Activated CD8-positive, alpha-beta T cell treated with anti-CD3 and anti-CD28 coated beads for 36 hours (primary cell): ENCODE measurements at regions not wholly inside any gene's neighbourhood (a gene's known extent, or its start where the extent isn't known, plus 50 kb on each side); places are given as distances from the start of the nearest gene placed in this dataset.

Source experiments
- ATAC-seq: fragments of 200-7000 bp; cut with Tn5 transposase; one replicate; pipeline ENCODE4 v1.10.0; 2021; ENCODE audit warnings: mild to moderate bottlenecking, moderate library complexity
- CTCF ChIA-PET: fragments of 350-600 bp; sonication (Branson Sonifier 250); formaldehyde crosslinking; loops from one replicate; lab custom pipeline; 2021; ENCODE audit warnings: antibody characterized with exemption; lab: Charles Lee
- POLR2A ChIA-PET: fragments of 350-600 bp; sonication (Branson Sonifier 250); formaldehyde crosslinking; loops from one replicate; lab custom pipeline; 2021; ENCODE audit warnings: antibody characterized with exemption; lab: Charles Lee
- DNase-seq: peaks from one replicate; pipeline ENCODE4 v3.0.0-alpha.2; 2020
- H3K27ac Mint-ChIP-seq: one replicate; pipeline ENCODE4 v1.8.0; 2021; ENCODE audit warnings: mild to moderate bottlenecking, mixed read lengths
- H3K27me3 Mint-ChIP-seq: one replicate; pipeline ENCODE4 v1.8.0; 2021; ENCODE audit warnings: mixed read lengths
- H3K36me3 Mint-ChIP-seq: one replicate; pipeline ENCODE4 v1.8.0; 2021; ENCODE audit warnings: low read depth, mixed read lengths
- H3K4me1 Mint-ChIP-seq: one replicate; pipeline ENCODE4 v1.8.0; 2021; ENCODE audit warnings: low read depth, mixed read lengths
- H3K4me3 Mint-ChIP-seq: one replicate; pipeline ENCODE4 v1.8.0; 2021; ENCODE audit warnings: mild to moderate bottlenecking, moderate library complexity, mixed read lengths
- H3K9me3 Mint-ChIP-seq: one replicate; pipeline ENCODE4 v1.8.0; 2021; ENCODE audit warnings: mixed read lengths
- CTCF ChIP-seq: fragments of 200-600 bp; IDR thresholded peaks from one replicate; pipeline ENCODE4 v1.8.0; 2022; ENCODE audit warnings: antibody characterized with exemption, mild to moderate bottlenecking
- intact Hi-C: fragments of 100-400 bp; cut with micrococcal nuclease; formaldehyde crosslinking; loops from one replicate; pipeline ENCODE4 v1.10.0; 2022

GRCh38 chr16:86959091-86959651 lies 358.0 kb downstream of the C16orf95 start:
- H3K27ac Mint-ChIP-seq, result no peak overlapping the region
- no peaks in the 10 kb centered on the region for H3K36me3 Mint-ChIP-seq
- no peak for TF ChIP-seq CTCF
- peaks cover 16% of the 10 kb centered on the region for H3K27me3 Mint-ChIP-seq
- no peak for DNase-seq
- no peaks in the 10 kb centered on the region for H3K9me3 Mint-ChIP-seq
- no peak for ATAC-seq
- POLR2A ChIA-PET, result no interaction called here
- CTCF ChIA-PET, result no interaction called here
- intact Hi-C loops, result no loop called here
- H3K4me1 Mint-ChIP-seq, result peaks cover 3% of the 10 kb centered on the region
- H3K4me3 Mint-ChIP-seq, result no peak overlapping the region

GRCh38 chr16:86959729-86960128 lies 357.5 kb downstream of the C16orf95 start:
- H3K27ac Mint-ChIP-seq, result no peak overlapping the region
- no peaks in the 10 kb centered on the region for H3K9me3 Mint-ChIP-seq
- TF ChIP-seq CTCF, result no peak
- DNase-seq (no peak), ATAC-seq (no peak)
- peaks cover 3% of the 10 kb centered on the region for H3K4me1 Mint-ChIP-seq
- H3K36me3 Mint-ChIP-seq, result no peaks in the 10 kb centered on the region
- intact Hi-C loops, result no loop called here
- POLR2A ChIA-PET, result no interaction called here
- peaks cover 16% of the 10 kb centered on the region for H3K27me3 Mint-ChIP-seq
- CTCF ChIA-PET, result no interaction called here
- H3K4me3 Mint-ChIP-seq, result no peak overlapping the region

- DNase-seq, result no peak
- CTCF ChIA-PET, result no interaction called here
Observed at GRCh38 chr16:86960266-86960665, 356.9 kb downstream of the C16orf95 start.

GRCh38 chr16:86961171-86961601 lies 356.0 kb downstream of the C16orf95 start:
- no peak for ATAC-seq
- no peaks in the 10 kb centered on the region for H3K9me3 Mint-ChIP-seq
- no peak for DNase-seq
- no peak overlapping the region for H3K4me3 Mint-ChIP-seq
- peaks cover 3% of the 10 kb centered on the region for H3K4me1 Mint-ChIP-seq
- ChIA-PET POLR2A (no interaction called here), CTCF (no interaction called here)
- H3K36me3 Mint-ChIP-seq, result no peaks in the 10 kb centered on the region
- intact Hi-C loops, result no loop called here
- H3K27me3 Mint-ChIP-seq, result peaks cover 14% of the 10 kb centered on the region
- no peak overlapping the region for H3K27ac Mint-ChIP-seq
- no peak for TF ChIP-seq CTCF

More at GRCh38 chr16:86960266-86960665, 356.9 kb downstream of the C16orf95 start:
- no peak for ATAC-seq
- Mint-ChIP-seq H3K27me3 (peaks cover 16% of the 10 kb centered on the region), H3K36me3 (no peaks in the 10 kb centered on the region), H3K4me3 (no peak overlapping the region), H3K9me3 (no peaks in the 10 kb centered on the region), H3K4me1 (peaks cover 3% of the 10 kb centered on the region), H3K27ac (no peak overlapping the region)
- intact Hi-C loops, result no loop called here
- TF ChIP-seq CTCF, result no peak
- POLR2A ChIA-PET, result no interaction called here

GRCh38 chr16:86962259-86962658 lies 354.9 kb downstream of the C16orf95 start:
- ATAC-seq, result no peak
- CTCF ChIA-PET, result no interaction called here
- POLR2A ChIA-PET, result no interaction called here

More at GRCh38 chr16:86962259-86962658, 354.9 kb downstream of the C16orf95 start:
- Mint-ChIP-seq H3K9me3 (no peaks in the 10 kb centered on the region), H3K27ac (no peak overlapping the region), H3K36me3 (no peaks in the 10 kb centered on the region), H3K4me3 (no peak overlapping the region), H3K4me1 (no peaks in the 10 kb centered on the region), H3K27me3 (peaks cover 14% of the 10 kb centered on the region)
- DNase-seq, result no peak
- TF ChIP-seq CTCF, result no peak
- intact Hi-C loops, result no loop called here
